Progenitor cell of endocrine pancreas (in vitro differentiated cells): ENCODE measurements at regions not wholly inside any gene's neighbourhood (a gene's known extent, or its start where the extent isn't known, plus 50 kb on each side); places are given as distances from the start of the nearest gene placed in this dataset.
"Not testable (repeated sequence)": the region's sequence is repeated elsewhere in the genome, so short reads cannot be mapped to it uniquely, and the experiment has no call there.

Experiments
- DNase-seq: peaks from one replicate; pipeline ENCODE4 v3.0.0; 2021; ENCODE audit warnings: low spot score; ENCODE audit not compliant: unreplicated experiment
- H3K27ac Mint-ChIP-seq: 2 replicates; pipeline ENCODE4 v1.8.0; 2021; ENCODE audit warnings: mild to moderate bottlenecking, moderate library complexity, mixed read lengths
- H3K27me3 Mint-ChIP-seq: 2 replicates; pipeline ENCODE4 v1.8.0; 2021; ENCODE audit warnings: mixed read lengths
- H3K36me3 Mint-ChIP-seq: 2 replicates; pipeline ENCODE4 v1.8.0; 2022; ENCODE audit warnings: mixed read lengths; ENCODE audit not compliant: insufficient read depth
- H3K4me1 Mint-ChIP-seq: 2 replicates; pipeline ENCODE4 v1.8.0; 2021; ENCODE audit warnings: low read depth, mixed read lengths
- H3K4me3 Mint-ChIP-seq: 2 replicates; pipeline ENCODE4 v1.8.0; 2021; ENCODE audit warnings: low read depth, mild to moderate bottlenecking, moderate library complexity, mixed read lengths
- H3K9me3 Mint-ChIP-seq: 2 replicates; pipeline ENCODE4 v1.8.0; 2021; ENCODE audit warnings: low read depth, mixed read lengths
- CTCF ChIP-seq: fragments of 200-600 bp; sonication (generic); IDR thresholded peaks from one replicate; pipeline ENCODE4 v1.5.0; 2021; ENCODE audit warnings: antibody characterized with exemption, mild to moderate bottlenecking; ENCODE audit not compliant: unreplicated experiment

GRCh38 chr10:59975918-59976317 is 69.6 kb upstream of the CCDC6 start:
- not testable (repeated sequence) for DNase-seq, H3K36me3 Mint-ChIP-seq, H3K27me3 Mint-ChIP-seq, H3K4me3 Mint-ChIP-seq, H3K27ac Mint-ChIP-seq, H3K4me1 Mint-ChIP-seq
- peaks cover 24% of the 10 kb centered on the region for H3K9me3 Mint-ChIP-seq

GRCh38 chr10:59971915-59972314 is 65.6 kb upstream of the CCDC6 start:
- no peaks in the 10 kb centered on the region for H3K27me3 Mint-ChIP-seq
- H3K4me1 Mint-ChIP-seq: peaks cover 13% of the 10 kb centered on the region
- H3K36me3 Mint-ChIP-seq: peaks cover 4% of the 10 kb centered on the region
- no peak for TF ChIP-seq CTCF
- peak; percentile 12 for DNase-seq
- no peak overlapping the region for H3K27ac Mint-ChIP-seq
- peaks cover 15% of the 10 kb centered on the region for H3K9me3 Mint-ChIP-seq
- H3K4me3 Mint-ChIP-seq: no peak overlapping the region

- no peak for TF ChIP-seq CTCF
- no peak for DNase-seq
- Mint-ChIP-seq H3K9me3 (peaks cover 10% of the 10 kb centered on the region), H3K27ac (no peak overlapping the region), H3K4me3 (no peak overlapping the region), H3K27me3 (no peaks in the 10 kb centered on the region), H3K36me3 (peaks cover 1% of the 10 kb centered on the region), H3K4me1 (peaks cover 20% of the 10 kb centered on the region)
Observed at GRCh38 chr10:59970396-59971368, 64.3 kb upstream of the CCDC6 start.

GRCh38 chr10:59968705-59969104 is 62.3 kb upstream of the CCDC6 start:
- Mint-ChIP-seq H3K27ac (peak overlapping the region; percentile 62), H3K4me1 (peaks cover 24% of the 10 kb centered on the region), H3K36me3 (no peaks in the 10 kb centered on the region), H3K27me3 (no peaks in the 10 kb centered on the region), H3K9me3 (peaks cover 7% of the 10 kb centered on the region), H3K4me3 (no peak overlapping the region)
- TF ChIP-seq CTCF: no peak
- DNase-seq: no peak

- Mint-ChIP-seq H3K27me3 (no peaks in the 10 kb centered on the region), H3K4me3 (no peak overlapping the region), H3K9me3 (no peaks in the 10 kb centered on the region), H3K27ac (peak overlapping the region; percentile 8), H3K4me1 (peaks cover 16% of the 10 kb centered on the region), H3K36me3 (no peaks in the 10 kb centered on the region)
- no peak for DNase-seq
- no peak for TF ChIP-seq CTCF
Observed at GRCh38 chr10:59967079-59967478, 60.7 kb upstream of the CCDC6 start.
